IMR-90 (cell line): ENCODE measurements at regions not wholly inside any gene's neighbourhood (a gene's known extent, or its start where the extent isn't known, plus 50 kb on each side); places are given as distances from the start of the nearest gene placed in this dataset.

Experiments used
- ATAC-seq: fragments of 200-7000 bp; cut with Tn5 transposase; 2 replicates; pipeline ENCODE4 v1.9.1; 2020; ENCODE audit warnings: low read depth, mild to moderate bottlenecking, moderate library complexity
- BruUV-seq: library from RNA; stranded (reverse); fragments of 400-500 nt; replicated peaks from 2 replicates; lab custom pipeline; 2021; lab: Mats Ljungman, UMichigan
- CTCF ChIA-PET: fragments of 300-600 bp; formaldehyde crosslinking; extraction: SDS; loops from one replicate; lab custom pipeline; 2021; ENCODE audit warnings: antibody characterized with exemption; lab: Yijun Ruan, JAX
- POLR2A ChIA-PET: fragments of 300-600 bp; sonication (Branson Sonifier 250); formaldehyde crosslinking; loops from one replicate; lab custom pipeline; 2022; ENCODE audit warnings: antibody characterized with exemption; ENCODE audit not compliant: unreplicated experiment; lab: Charles Lee
- DNase-seq: peaks from one replicate; pipeline ENCODE4 v3.0.0; 2013
- H2AFZ ChIP-seq: replicated peaks from 2 replicates; pipeline ENCODE3; 2013; ENCODE audit warnings: low read length, mild to moderate bottlenecking; ENCODE audit not compliant: poor library complexity
- H2AK5ac ChIP-seq: 2 replicates; pipeline ENCODE4 v1.6.1; 2013; ENCODE audit warnings: low read depth, low read length, inconsistent platforms
- H2AK9ac ChIP-seq: replicated peaks from 2 replicates; pipeline ENCODE3; 2013; ENCODE audit warnings: mild to moderate bottlenecking, low read depth, low read length, moderate library complexity; ENCODE audit not compliant: poor library complexity
- H2BK120ac ChIP-seq: 2 replicates; pipeline ENCODE4 v1.6.1; 2013; ENCODE audit warnings: low read depth, low read length, inconsistent platforms
- H2BK15ac ChIP-seq: 3 replicates; pipeline ENCODE4 v1.6.1; 2013; ENCODE audit warnings: low read depth, low read length, inconsistent platforms
- H2BK20ac ChIP-seq: 2 replicates; pipeline ENCODE4 v1.6.1; 2013; ENCODE audit warnings: low read depth, mild to moderate bottlenecking, inconsistent platforms, low read length, moderate library complexity
- H2BK5ac ChIP-seq: 2 replicates; pipeline ENCODE4 v1.6.1; 2013; ENCODE audit warnings: mild to moderate bottlenecking, low read depth, low read length, inconsistent platforms; ENCODE audit not compliant: poor library complexity, severe bottlenecking
- H3K14ac ChIP-seq: replicated peaks from 2 replicates; pipeline ENCODE4 v1.6.1; 2013; ENCODE audit warnings: low read depth, low read length, inconsistent platforms
- H3K18ac ChIP-seq: 2 replicates; pipeline ENCODE4 v1.6.1; 2013; ENCODE audit warnings: low read depth, low read length, control low read depth
- H3K23ac ChIP-seq: 2 replicates; pipeline ENCODE4 v1.6.1; 2013; ENCODE audit warnings: low read depth, low read length, inconsistent platforms
- H3K27ac ChIP-seq: 2 replicates; pipeline ENCODE4 v1.5.1; 2013; ENCODE audit warnings: mild to moderate bottlenecking, control low read depth, low read length; ENCODE audit not compliant: insufficient read depth
- H3K27me3 ChIP-seq: 2 replicates; pipeline ENCODE4 v1.6.1; 2013; ENCODE audit warnings: low read length; ENCODE audit not compliant: control insufficient read depth, insufficient read depth
- H3K36me3 ChIP-seq: 2 replicates; pipeline ENCODE4 v1.6.1; 2013; ENCODE audit warnings: low read length, mixed read lengths; ENCODE audit not compliant: control insufficient read depth, insufficient read depth
- H3K4ac ChIP-seq: 2 replicates; pipeline ENCODE4 v1.6.1; 2013; ENCODE audit warnings: low read depth, low read length, inconsistent platforms
- H3K4me1 ChIP-seq: 2 replicates; pipeline ENCODE4 v1.6.1; 2013; ENCODE audit warnings: low read length, mixed read lengths; ENCODE audit not compliant: control insufficient read depth, insufficient read depth
- H3K4me2 ChIP-seq: 2 replicates; pipeline ENCODE4 v1.6.1; 2013; ENCODE audit warnings: low read depth, mild to moderate bottlenecking, control low read depth, low read length, moderate library complexity
- H3K4me3 ChIP-seq: 2 replicates; pipeline ENCODE4 v1.5.1; 2013; ENCODE audit warnings: low read depth, mild to moderate bottlenecking, control low read depth, low read length, moderate library complexity; ENCODE audit not compliant: insufficient read depth
- H3K56ac ChIP-seq: 2 replicates; pipeline ENCODE4 v1.6.1; 2013; ENCODE audit warnings: low read length, inconsistent platforms; ENCODE audit not compliant: insufficient read depth; ENCODE audit errors: extremely low read depth
- H3K79me1 ChIP-seq, 2 experiments: 2 replicates each; pipeline ENCODE4 v1.6.1; 2013; ENCODE audit warnings: low read length in 2 of 2, inconsistent platforms in 1 of 2, low read depth in 1 of 2
- H3K9ac ChIP-seq: 2 replicates; pipeline ENCODE4 v1.6.1; 2013; ENCODE audit warnings: low read depth, low read length, control low read depth
- H3K9me1 ChIP-seq: 2 replicates; pipeline ENCODE4 v1.6.1; 2013; ENCODE audit warnings: low read length, inconsistent platforms; ENCODE audit not compliant: insufficient read depth
- H3K9me3 ChIP-seq: 2 replicates; pipeline ENCODE4 v1.6.1; 2013; ENCODE audit warnings: low read length; ENCODE audit not compliant: control insufficient read depth, insufficient read depth
- H4K20me1 ChIP-seq: 2 replicates; pipeline ENCODE4 v1.6.1; 2013; ENCODE audit warnings: low read length, inconsistent platforms; ENCODE audit not compliant: insufficient read depth
- H4K5ac ChIP-seq: 2 replicates; pipeline ENCODE4 v1.6.1; 2013; ENCODE audit warnings: mild to moderate bottlenecking, low read depth, low read length, control low read depth
- H4K8ac ChIP-seq, 2 experiments: 2 replicates each; pipeline ENCODE4 v1.6.1; 2013; ENCODE audit warnings: low read depth in 2 of 2, low read length in 2 of 2, control low read depth in 1 of 2, inconsistent platforms in 1 of 2
- H4K91ac ChIP-seq: 2 replicates; pipeline ENCODE4 v1.6.1; 2013; ENCODE audit warnings: low read depth, low read length, inconsistent platforms; ENCODE audit not compliant: insufficient read depth
- BHLHE40 ChIP-seq: fragments of 150-350 bp; IDR thresholded peaks from 2 replicates; pipeline ENCODE4 v1.6.1; 2016; ENCODE audit warnings: mild to moderate bottlenecking, low read depth, low read length
- CEBPB ChIP-seq: IDR thresholded peaks from 2 replicates; pipeline ENCODE4 v1.6.1; 2012; ENCODE audit warnings: low read depth, low read length, improper control_type of control experiment
- CHD1 ChIP-seq: IDR thresholded peaks from 2 replicates; pipeline ENCODE4 v1.6.1; 2012; ENCODE audit warnings: low read depth, low read length, improper control_type of control experiment
- FOS ChIP-seq: fragments of 150-350 bp; IDR thresholded peaks from 2 replicates; pipeline ENCODE4 v1.6.1; 2016; ENCODE audit warnings: low read depth, low read length
- MAFK ChIP-seq: IDR thresholded peaks from 2 replicates; pipeline ENCODE4 v1.6.1; 2012; ENCODE audit warnings: low read depth, low read length, improper control_type of control experiment
- MAZ ChIP-seq: IDR thresholded peaks from 2 replicates; pipeline ENCODE4 v1.6.1; 2012; ENCODE audit warnings: low read depth, mild to moderate bottlenecking, low read length, improper control_type of control experiment, moderate library complexity, borderline replicate concordance
- MXI1 ChIP-seq: IDR thresholded peaks from 2 replicates; pipeline ENCODE4 v1.6.1; 2012; ENCODE audit warnings: low read depth, mild to moderate bottlenecking, low read length, moderate library complexity, borderline replicate concordance
- NFE2L2 ChIP-seq: fragments of 150-350 bp; IDR thresholded peaks from 2 replicates; pipeline ENCODE4 v1.6.1; 2016; ENCODE audit warnings: low read depth, mild to moderate bottlenecking, low read length
- POLR2A ChIP-seq: IDR thresholded peaks from 2 replicates; pipeline ENCODE4 v1.6.1; 2012; ENCODE audit warnings: mild to moderate bottlenecking, low read depth, low read length
- RAD21 ChIP-seq: IDR thresholded peaks from 2 replicates; pipeline ENCODE4 v1.6.1; 2012; ENCODE audit warnings: low read length, improper control_type of control experiment
- RCOR1 ChIP-seq: IDR thresholded peaks from 2 replicates; pipeline ENCODE4 v1.6.1; 2012; ENCODE audit warnings: mild to moderate bottlenecking, low read length, improper control_type of control experiment; ENCODE audit not compliant: insufficient replicate concordance
- RFX5 ChIP-seq: IDR thresholded peaks from 2 replicates; pipeline ENCODE4 v1.8.0; 2012; ENCODE audit warnings: low read depth, mild to moderate bottlenecking, low read length, moderate library complexity
- WGBS, 2 experiments: methylation state at CpG; one replicate each; pipeline versions ENCODE4 v1.1.5 to v1.1.7; 2013; ENCODE audit warnings: missing lambda C conversion rate in 2 of 2; ENCODE audit not compliant: insufficient read length in 1 of 2; ENCODE audit errors: extremely low coverage in 2 of 2; 5-methylcytosine and 5-hydroxymethylcytosine counted together
- dilution Hi-C: fragments of 300-500 bp; cut with HindIII; formaldehyde crosslinking; loops from one replicate; pipeline ENCODE4 v1.14.3; 2018; ENCODE audit warnings: low sequenced_read_pairs; ENCODE audit not compliant: unreplicated experiment
- in situ Hi-C: fragments of 300-500 bp; cut with MboI; formaldehyde crosslinking; loops from 3 replicates; pipeline ENCODE4 v1.14.3; 2019; ENCODE audit warnings: low sequenced_read_pairs, inconsistent platforms, mixed read lengths
- intact Hi-C: fragments of 100-400 bp; cut with micrococcal nuclease; formaldehyde crosslinking; loops from 2 replicates; pipeline ENCODE4 v1.10.0; 2022
- TF ChIP-seq, protein P1 (sequence below): fragments of 150-350 bp; IDR thresholded peaks from 2 replicates; pipeline ENCODE4 v1.6.1; 2016; ENCODE audit warnings: low read depth, mild to moderate bottlenecking, low read length, moderate library complexity, borderline replicate concordance
- TF ChIP-seq, protein P2 (sequence below): fragments of 150-350 bp; IDR thresholded peaks from 2 replicates; pipeline ENCODE4 v1.6.1; 2017; ENCODE audit warnings: mild to moderate bottlenecking, antibody characterized with exemption, low read length, low read depth

DNA sequence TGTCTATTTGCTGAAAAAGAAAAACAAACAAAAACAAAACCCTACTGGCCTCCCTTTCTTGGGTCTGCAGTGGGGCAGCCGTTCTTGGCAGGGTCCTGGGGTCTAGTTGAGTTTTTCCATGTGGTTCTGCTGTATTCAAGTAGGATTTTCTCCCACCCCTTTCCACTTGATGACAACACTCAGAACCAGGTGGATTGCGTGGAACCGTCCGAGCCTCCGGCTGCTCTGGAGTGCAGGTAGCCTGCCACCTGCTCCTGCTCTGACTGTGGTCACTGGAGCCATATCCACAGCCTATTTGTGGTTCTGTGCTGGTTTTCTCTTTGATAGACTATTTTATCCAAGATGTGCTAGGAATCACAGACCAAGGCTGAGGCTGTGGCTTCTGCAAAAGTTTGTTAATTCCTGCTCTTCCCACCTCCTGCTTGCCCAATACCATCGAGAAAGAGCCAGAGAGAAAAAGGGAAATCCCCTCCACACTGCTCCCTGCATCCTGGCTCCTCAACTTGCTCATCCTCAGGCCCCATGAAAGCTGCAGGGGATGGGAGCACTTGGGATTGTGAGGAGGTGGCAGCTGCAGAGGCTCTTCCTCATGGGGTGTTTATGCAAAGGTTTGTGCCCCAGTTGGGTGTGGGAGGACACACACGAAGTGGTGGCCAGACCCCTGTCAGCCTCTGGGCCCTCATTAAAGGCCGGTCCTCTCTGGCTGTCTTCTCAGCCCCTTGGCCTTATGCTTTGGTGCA, 377.8 kb upstream of the TNRC6C start:
- no peak overlapping the region for H2BK5ac ChIP-seq
- no peak overlapping the region for H2AK9ac ChIP-seq
- no peak overlapping the region for H3K14ac ChIP-seq
- H3K23ac ChIP-seq = no peak overlapping the region
- H4K20me1 ChIP-seq = no peaks in the 10 kb centered on the region
- TF ChIP-seq POLR2A = no peak
- no peak for TF ChIP-seq RAD21
- no peak for TF ChIP-seq BHLHE40
- no peak for TF ChIP-seq CEBPB
- TF ChIP-seq, protein P1, sequence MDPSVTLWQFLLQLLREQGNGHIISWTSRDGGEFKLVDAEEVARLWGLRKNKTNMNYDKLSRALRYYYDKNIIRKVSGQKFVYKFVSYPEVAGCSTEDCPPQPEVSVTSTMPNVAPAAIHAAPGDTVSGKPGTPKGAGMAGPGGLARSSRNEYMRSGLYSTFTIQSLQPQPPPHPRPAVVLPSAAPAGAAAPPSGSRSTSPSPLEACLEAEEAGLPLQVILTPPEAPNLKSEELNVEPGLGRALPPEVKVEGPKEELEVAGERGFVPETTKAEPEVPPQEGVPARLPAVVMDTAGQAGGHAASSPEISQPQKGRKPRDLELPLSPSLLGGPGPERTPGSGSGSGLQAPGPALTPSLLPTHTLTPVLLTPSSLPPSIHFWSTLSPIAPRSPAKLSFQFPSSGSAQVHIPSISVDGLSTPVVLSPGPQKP = no peak
- TF ChIP-seq FOS = no peak
- TF ChIP-seq, protein P2, sequence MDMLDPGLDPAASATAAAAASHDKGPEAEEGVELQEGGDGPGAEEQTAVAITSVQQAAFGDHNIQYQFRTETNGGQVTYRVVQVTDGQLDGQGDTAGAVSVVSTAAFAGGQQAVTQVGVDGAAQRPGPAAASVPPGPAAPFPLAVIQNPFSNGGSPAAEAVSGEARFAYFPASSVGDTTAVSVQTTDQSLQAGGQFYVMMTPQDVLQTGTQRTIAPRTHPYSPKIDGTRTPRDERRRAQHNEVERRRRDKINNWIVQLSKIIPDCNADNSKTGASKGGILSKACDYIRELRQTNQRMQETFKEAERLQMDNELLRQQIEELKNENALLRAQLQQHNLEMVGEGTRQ = no peak
- no peak for TF ChIP-seq MXI1
- TF ChIP-seq MAZ = no peak
- TF ChIP-seq NFE2L2 = no peak
- no peak for TF ChIP-seq RFX5
- TF ChIP-seq RCOR1 = no peak
- no peak for TF ChIP-seq CHD1
- TF ChIP-seq MAFK = no peak
- DNase-seq = no peak
- 0% methylated on average over 2 of the region's 8 CpGs; no CpG with 5 or more reads in 1 of the 2 experiments for WGBS, 2 experiments
- H3K4ac ChIP-seq = no peak overlapping the region
- no peak overlapping the region for H3K4me2 ChIP-seq
- H4K5ac ChIP-seq = no peak overlapping the region
- H2BK15ac ChIP-seq = no peak overlapping the region
- no peaks in the 10 kb centered on the region for H3K36me3 ChIP-seq
- no peaks in the 10 kb centered on the region for H3K9me3 ChIP-seq
- ATAC-seq = no peak
- no peak overlapping the region for H2BK20ac ChIP-seq
- no TSS peak for BruUV-seq
- ChIA-PET POLR2A (no interaction called here), CTCF (no interaction called here)
- no peak overlapping the region for H3K9ac ChIP-seq
- no peak overlapping the region for H2AFZ ChIP-seq
- no peaks in the 10 kb centered on the region for H3K79me1 ChIP-seq
- H3K4me1 ChIP-seq = no peaks in the 10 kb centered on the region
- no peak overlapping the region for H4K91ac ChIP-seq
- peaks cover 16% of the 10 kb centered on the region for H3K27me3 ChIP-seq
- dilution Hi-C loops (no loop called here), in situ Hi-C loops (no loop called here), intact Hi-C loops (no loop called here)
- H3K27ac ChIP-seq = no peak overlapping the region
- H3K18ac ChIP-seq = no peak overlapping the region
- H4K8ac ChIP-seq = no peak overlapping the region
- no peak overlapping the region for H2BK120ac ChIP-seq
- no peaks in the 10 kb centered on the region for H3K9me1 ChIP-seq
- H2AK5ac ChIP-seq = no peak overlapping the region
- H3K56ac ChIP-seq = no peak overlapping the region
- H3K4me3 ChIP-seq = no peak overlapping the region
